ENCODE measurements at regions not wholly inside any gene's neighbourhood (a gene's known extent, or its start where the extent isn't known, plus 50 kb on each side); places are given as distances from the start of the nearest gene placed in this dataset.

DNA sequence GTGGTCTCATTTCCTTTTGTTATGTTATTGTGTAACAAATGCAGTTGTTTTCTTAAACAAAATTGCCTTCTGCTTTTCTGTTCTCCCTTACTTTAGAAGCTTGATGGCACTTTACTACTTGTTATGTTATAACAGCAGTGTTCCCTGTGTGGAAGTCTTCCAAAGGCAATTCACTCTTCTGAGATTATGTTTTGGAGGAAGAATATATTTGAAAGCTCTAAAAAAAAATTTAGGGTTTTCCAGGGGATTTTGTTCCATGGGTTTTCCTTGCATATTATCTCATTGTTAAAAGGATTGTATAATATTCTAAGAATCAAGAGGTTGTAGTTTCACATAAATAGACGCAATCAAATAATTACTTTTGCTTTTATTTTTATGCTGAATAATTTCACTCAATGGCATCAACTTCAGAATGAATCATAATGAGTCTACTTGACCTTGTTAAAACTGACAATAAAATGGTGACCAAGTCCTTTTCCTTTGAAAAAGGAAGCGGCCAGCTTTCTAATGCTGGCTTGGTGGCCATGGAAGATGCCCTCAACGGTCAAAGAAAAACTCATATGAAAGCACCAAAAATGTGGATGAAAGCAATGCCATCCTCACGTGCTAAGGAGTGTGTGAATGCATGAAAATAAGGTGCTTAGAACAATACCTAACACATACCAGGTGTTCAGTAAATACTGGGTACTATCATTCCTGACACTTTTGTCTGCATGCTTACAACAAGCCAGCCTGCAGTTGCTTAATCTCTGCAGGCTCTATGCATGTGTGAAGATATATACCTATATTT lies 92.4 kb upstream of the KLF6 start:
- TF ChIP-seq CTCF (IDR thresholded peaks at IDR 0.05; ENCODE audit: extremely low read depth in 1 of 2, insufficient read depth in 1 of 2, low read depth in 1 of 2, low read length in 2 of 2) (no peak), POLR2A (IDR thresholded peaks at IDR 0.05; ENCODE audit: low read depth, low read length) (no peak), MAX (IDR thresholded peaks at IDR 0.05; ENCODE audit: insufficient read depth, insufficient read length) (no peak), EZH2 (IDR thresholded peaks at IDR 0.05; ENCODE audit: borderline replicate concordance, low read depth, low read length, severe bottlenecking) (no peak)
